K562 (cell line): ENCODE measurements at regions not wholly inside any gene's neighbourhood (a gene's known extent, or its start where the extent isn't known, plus 50 kb on each side); places are given as distances from the start of the nearest gene placed in this dataset.

Experiments
- BACH1 ChIP-seq: fragments of 200-800 bp; sonication (Bioruptor generic); IDR thresholded peaks from 2 replicates; pipeline ENCODE4 v1.6.1; 2016; ENCODE audit warnings: missing genetic modification characterization, missing compliant biosample characterization
- CBX1 ChIP-seq: sonication (generic); IDR thresholded peaks from 2 replicates; pipeline ENCODE4 v1.6.1; 2016; ENCODE audit warnings: antibody characterized with exemption, low read depth, mild to moderate bottlenecking
- CREM ChIP-seq: IDR thresholded peaks from 2 replicates; pipeline ENCODE4 v1.6.1; 2014; ENCODE audit warnings: antibody characterized with exemption, low read depth
- ETV5 ChIP-seq: sonication (generic); formaldehyde crosslinking; IDR thresholded peaks from 2 replicates; pipeline ENCODE4 v1.4.0; 2020; ENCODE audit warnings: low read depth, mild to moderate bottlenecking, missing genetic modification reagents
- FOXK1 ChIP-seq: sonication (generic); formaldehyde crosslinking; IDR thresholded peaks from 2 replicates; pipeline ENCODE4 v1.8.0; 2022; ENCODE audit warnings: missing genetic modification reagents, mild to moderate bottlenecking, borderline replicate concordance
- GTF2F1 ChIP-seq: IDR thresholded peaks from 2 replicates; pipeline ENCODE4 v1.6.1; 2011; ENCODE audit warnings: low read depth, low read length, improper control_type of control experiment
- ILK ChIP-seq: fragments of 450-650 bp; IDR thresholded peaks from 2 replicates; pipeline ENCODE4 v1.6.1; 2016; ENCODE audit warnings: missing genetic modification characterization, low read depth, mild to moderate bottlenecking, missing compliant biosample characterization, moderate library complexity, borderline replicate concordance
- L3MBTL2 ChIP-seq: fragments of 450-650 bp; IDR thresholded peaks from 2 replicates; pipeline ENCODE4 v1.6.1; 2016; ENCODE audit warnings: mild to moderate bottlenecking, moderate library complexity
- LCOR ChIP-seq: sonication (generic); formaldehyde crosslinking; IDR thresholded peaks from 2 replicates; pipeline ENCODE4 v1.8.0; 2022; ENCODE audit warnings: mild to moderate bottlenecking, missing genetic modification reagents
- LEF1 ChIP-seq: fragments of 450-650 bp; IDR thresholded peaks from 2 replicates; pipeline ENCODE4 v1.6.1; 2016; ENCODE audit warnings: mild to moderate bottlenecking
- MAZ ChIP-seq, 2 experiments: fragments of 450-650 bp in 1 of 2; sonication (generic) in 1 of 2; formaldehyde crosslinking; IDR thresholded peaks in 1 of 2; conservative IDR thresholded peaks in 1 of 2; 2 replicates each; pipeline versions ENCODE4 v1.4.0 to v1.5.0; 2020; ENCODE audit warnings: mild to moderate bottlenecking in 1 of 2, missing genetic modification reagents in 1 of 2
- OTX1 ChIP-seq: fragments of 450-650 bp; formaldehyde crosslinking; IDR thresholded peaks from 2 replicates; pipeline ENCODE4 v1.4.0; 2022; ENCODE audit warnings: mild to moderate bottlenecking
- RFX5 ChIP-seq: IDR thresholded peaks from 2 replicates; pipeline ENCODE4 v1.6.1; 2011; ENCODE audit warnings: low read depth, mild to moderate bottlenecking, improper control_type of control experiment, low read length
- SETDB1 ChIP-seq: IDR thresholded peaks from one replicate; pipeline ENCODE4 v1.6.1; 2012; ENCODE audit warnings: low read length, control low read depth, inconsistent platforms
- SMARCB1 ChIP-seq: IDR thresholded peaks from 2 replicates; pipeline ENCODE4 v1.6.1; 2011; ENCODE audit warnings: improper control_type of control experiment, low read depth; ENCODE audit not compliant: insufficient read length
- U2AF2 ChIP-seq: fragments of 200-400 bp; formaldehyde crosslinking; optimal IDR thresholded peaks from 2 replicates; pipeline ENCODE3; 2017; ENCODE audit warnings: low read depth, mild to moderate bottlenecking, low read length
- ZBTB7A ChIP-seq: IDR thresholded peaks from 2 replicates; pipeline ENCODE4 v1.6.1; 2011; ENCODE audit warnings: low read depth, mild to moderate bottlenecking, low read length, moderate library complexity, borderline replicate concordance; ENCODE audit not compliant: control insufficient read depth
- ZFP36 ChIP-seq: fragments of 150-350 bp; IDR thresholded peaks from 2 replicates; pipeline ENCODE4 v1.6.1; 2018; ENCODE audit warnings: low read length, low read depth; ENCODE audit not compliant: partially characterized antibody
- TF ChIP-seq, protein P1 (sequence below): sonication (generic); formaldehyde crosslinking; IDR thresholded peaks from 2 replicates; pipeline ENCODE4 v1.4.0; 2020; ENCODE audit warnings: mild to moderate bottlenecking, missing genetic modification reagents
- TF ChIP-seq, protein P2 (sequence below): fragments of 200-800 bp; sonication (Bioruptor generic); IDR thresholded peaks from 2 replicates; pipeline ENCODE4 v1.6.1; 2016; ENCODE audit warnings: missing genetic modification characterization, missing compliant biosample characterization
- TF ChIP-seq, protein P3 (sequence below): sonication (generic); formaldehyde crosslinking; IDR thresholded peaks from 2 replicates; pipeline ENCODE4 v1.8.0; 2022; ENCODE audit warnings: mild to moderate bottlenecking, missing genetic modification reagents

DNA sequence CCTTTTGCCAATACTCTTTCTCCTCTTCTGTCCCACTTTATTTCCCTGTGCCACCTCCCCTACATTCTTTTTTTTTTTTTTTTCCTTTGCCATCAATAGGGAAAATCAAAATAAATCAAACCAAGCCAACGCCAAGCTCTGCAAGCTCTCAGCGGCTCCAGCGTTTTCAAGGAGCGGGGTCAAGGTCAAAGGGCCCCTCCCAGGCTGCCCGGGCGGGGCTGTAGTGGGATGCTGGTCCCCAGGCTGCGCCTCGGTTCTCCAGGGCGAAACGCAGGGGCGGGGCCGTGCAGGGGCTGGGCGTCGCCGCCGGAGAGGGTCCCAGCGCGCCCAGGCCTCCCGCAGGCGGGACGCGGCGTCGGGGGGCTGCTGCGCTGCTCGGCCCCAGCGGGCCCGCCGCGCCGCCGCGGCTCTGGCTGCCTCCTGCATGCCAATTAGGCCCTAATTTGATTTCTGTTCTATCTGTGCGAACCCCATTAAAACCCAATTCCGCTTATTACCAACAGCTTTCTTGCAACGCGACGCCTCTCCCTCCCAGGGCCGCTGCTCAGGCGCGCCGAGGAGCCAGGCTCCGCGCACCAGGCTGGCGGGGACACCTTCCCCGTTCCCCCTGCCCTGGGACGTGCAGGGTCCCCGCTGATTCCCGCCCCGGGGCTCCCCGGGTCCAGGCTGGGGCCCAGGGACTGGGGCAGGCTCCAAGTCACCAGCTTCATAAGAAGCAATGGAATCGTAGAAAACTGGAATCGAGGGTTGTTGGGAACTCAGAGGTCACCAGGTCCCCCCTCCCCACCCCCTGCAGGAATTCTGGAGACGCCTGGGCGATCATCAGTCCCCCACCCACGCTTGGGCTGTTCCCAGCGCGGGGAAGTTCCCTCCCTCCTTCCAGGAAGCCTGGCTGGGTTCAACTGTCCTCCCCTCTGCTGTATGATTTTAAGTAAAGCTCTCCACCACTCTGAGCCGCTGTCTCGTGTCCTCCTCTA lies 50.7 kb upstream of the MAP1LC3B2 start (continued):
- TF ChIP-seq, protein P1, sequence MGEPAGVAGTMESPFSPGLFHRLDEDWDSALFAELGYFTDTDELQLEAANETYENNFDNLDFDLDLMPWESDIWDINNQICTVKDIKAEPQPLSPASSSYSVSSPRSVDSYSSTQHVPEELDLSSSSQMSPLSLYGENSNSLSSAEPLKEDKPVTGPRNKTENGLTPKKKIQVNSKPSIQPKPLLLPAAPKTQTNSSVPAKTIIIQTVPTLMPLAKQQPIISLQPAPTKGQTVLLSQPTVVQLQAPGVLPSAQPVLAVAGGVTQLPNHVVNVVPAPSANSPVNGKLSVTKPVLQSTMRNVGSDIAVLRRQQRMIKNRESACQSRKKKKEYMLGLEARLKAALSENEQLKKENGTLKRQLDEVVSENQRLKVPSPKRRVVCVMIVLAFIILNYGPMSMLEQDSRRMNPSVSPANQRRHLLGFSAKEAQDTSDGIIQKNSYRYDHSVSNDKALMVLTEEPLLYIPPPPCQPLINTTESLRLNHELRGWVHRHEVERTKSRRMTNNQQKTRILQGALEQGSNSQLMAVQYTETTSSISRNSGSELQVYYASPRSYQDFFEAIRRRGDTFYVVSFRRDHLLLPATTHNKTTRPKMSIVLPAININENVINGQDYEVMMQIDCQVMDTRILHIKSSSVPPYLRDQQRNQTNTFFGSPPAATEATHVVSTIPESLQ = no peak
- TF ChIP-seq, protein P2, sequence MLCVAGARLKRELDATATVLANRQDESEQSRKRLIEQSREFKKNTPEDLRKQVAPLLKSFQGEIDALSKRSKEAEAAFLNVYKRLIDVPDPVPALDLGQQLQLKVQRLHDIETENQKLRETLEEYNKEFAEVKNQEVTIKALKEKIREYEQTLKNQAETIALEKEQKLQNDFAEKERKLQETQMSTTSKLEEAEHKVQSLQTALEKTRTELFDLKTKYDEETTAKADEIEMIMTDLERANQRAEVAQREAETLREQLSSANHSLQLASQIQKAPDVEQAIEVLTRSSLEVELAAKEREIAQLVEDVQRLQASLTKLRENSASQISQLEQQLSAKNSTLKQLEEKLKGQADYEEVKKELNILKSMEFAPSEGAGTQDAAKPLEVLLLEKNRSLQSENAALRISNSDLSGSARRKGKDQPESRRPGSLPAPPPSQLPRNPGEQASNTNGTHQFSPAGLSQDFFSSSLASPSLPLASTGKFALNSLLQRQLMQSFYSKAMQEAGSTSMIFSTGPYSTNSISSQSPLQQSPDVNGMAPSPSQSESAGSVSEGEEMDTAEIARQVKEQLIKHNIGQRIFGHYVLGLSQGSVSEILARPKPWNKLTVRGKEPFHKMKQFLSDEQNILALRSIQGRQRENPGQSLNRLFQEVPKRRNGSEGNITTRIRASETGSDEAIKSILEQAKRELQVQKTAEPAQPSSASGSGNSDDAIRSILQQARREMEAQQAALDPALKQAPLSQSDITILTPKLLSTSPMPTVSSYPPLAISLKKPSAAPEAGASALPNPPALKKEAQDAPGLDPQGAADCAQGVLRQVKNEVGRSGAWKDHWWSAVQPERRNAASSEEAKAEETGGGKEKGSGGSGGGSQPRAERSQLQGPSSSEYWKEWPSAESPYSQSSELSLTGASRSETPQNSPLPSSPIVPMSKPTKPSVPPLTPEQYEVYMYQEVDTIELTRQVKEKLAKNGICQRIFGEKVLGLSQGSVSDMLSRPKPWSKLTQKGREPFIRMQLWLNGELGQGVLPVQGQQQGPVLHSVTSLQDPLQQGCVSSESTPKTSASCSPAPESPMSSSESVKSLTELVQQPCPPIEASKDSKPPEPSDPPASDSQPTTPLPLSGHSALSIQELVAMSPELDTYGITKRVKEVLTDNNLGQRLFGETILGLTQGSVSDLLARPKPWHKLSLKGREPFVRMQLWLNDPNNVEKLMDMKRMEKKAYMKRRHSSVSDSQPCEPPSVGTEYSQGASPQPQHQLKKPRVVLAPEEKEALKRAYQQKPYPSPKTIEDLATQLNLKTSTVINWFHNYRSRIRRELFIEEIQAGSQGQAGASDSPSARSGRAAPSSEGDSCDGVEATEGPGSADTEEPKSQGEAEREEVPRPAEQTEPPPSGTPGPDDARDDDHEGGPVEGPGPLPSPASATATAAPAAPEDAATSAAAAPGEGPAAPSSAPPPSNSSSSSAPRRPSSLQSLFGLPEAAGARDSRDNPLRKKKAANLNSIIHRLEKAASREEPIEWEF (CRISPR knock-in tag) = no peak
- TF ChIP-seq ZFP36 = peak; percentile 28
- TF ChIP-seq SMARCB1 = no peak
- no peak for TF ChIP-seq LEF1
- TF ChIP-seq U2AF2 = no peak
- TF ChIP-seq OTX1 (CRISPR knock-in tag) = no peak
- no peak for TF ChIP-seq BACH1
- peak; percentile 55; the same call in 1 of the 2 replicates for TF ChIP-seq L3MBTL2
- TF ChIP-seq LCOR = no peak
- TF ChIP-seq FOXK1 (CRISPR knock-in tag) = no peak
- no peak for TF ChIP-seq CBX1
- no peak for TF ChIP-seq ILK (tag)
- no peak for TF ChIP-seq GTF2F1
- no peak for TF ChIP-seq CREM
- TF ChIP-seq SETDB1 = no peak
- TF ChIP-seq ZBTB7A = peak; percentile 78; the same call in 1 of the 2 replicates
- TF ChIP-seq RFX5 = no peak
- no peak for TF ChIP-seq ETV5 (CRISPR knock-in tag)
- TF ChIP-seq, protein P3, sequence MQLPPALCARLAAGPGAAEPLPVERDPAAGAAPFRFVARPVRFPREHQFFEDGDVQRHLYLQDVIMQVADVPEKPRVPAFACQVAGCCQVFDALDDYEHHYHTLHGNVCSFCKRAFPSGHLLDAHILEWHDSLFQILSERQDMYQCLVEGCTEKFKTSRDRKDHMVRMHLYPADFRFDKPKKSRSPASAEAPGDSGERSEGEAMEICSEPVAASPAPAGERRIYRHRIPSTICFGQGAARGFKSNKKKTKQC (CRISPR knock-in tag) = no peak
- peak in 1 of 2 experiments; percentile 45; a peak in 1 of 4 replicates for TF ChIP-seq MAZ (CRISPR knock-in tag; conservative IDR thresholded peaks at IDR 0.05 in 1 of 2, IDR thresholded peaks at IDR 0.05 in 1 of 2)
